ENCODE measurements at regions not wholly inside any gene's neighbourhood (a gene's known extent, or its start where the extent isn't known, plus 50 kb on each side); places are given as distances from the start of the nearest gene placed in this dataset.
A peak's percentile ranks its signal among the peaks of the same experiment; 100 is the strongest.

- no peaks in the 10 kb centered on the region for H3K4me1 ChIP-seq (ENCODE audit: control insufficient read depth, insufficient read depth, low read length)
- H3K27me3 ChIP-seq (ENCODE audit: control insufficient read depth, insufficient read depth, low read length) = no peaks in the 10 kb centered on the region
- no peak for DNase-seq (ENCODE audit: low read depth in 4 of 6, low spot score in 6 of 6)
- no peak overlapping the region for H3K4me3 ChIP-seq (ENCODE audit: low read depth, low read length)
- H3K9me3 ChIP-seq (ENCODE audit: control insufficient read depth, insufficient read depth, low read length) = no peaks in the 10 kb centered on the region
- H3K36me3 ChIP-seq (ENCODE audit: control insufficient read depth, insufficient read depth, low read length) = no peaks in the 10 kb centered on the region
- H3K27ac ChIP-seq (ENCODE audit: low read depth, low read length) = no peak overlapping the region
These were observed 398.7 kb downstream of the DSEL start for GRCh38 chr18:67117804-67118203.

DNA sequence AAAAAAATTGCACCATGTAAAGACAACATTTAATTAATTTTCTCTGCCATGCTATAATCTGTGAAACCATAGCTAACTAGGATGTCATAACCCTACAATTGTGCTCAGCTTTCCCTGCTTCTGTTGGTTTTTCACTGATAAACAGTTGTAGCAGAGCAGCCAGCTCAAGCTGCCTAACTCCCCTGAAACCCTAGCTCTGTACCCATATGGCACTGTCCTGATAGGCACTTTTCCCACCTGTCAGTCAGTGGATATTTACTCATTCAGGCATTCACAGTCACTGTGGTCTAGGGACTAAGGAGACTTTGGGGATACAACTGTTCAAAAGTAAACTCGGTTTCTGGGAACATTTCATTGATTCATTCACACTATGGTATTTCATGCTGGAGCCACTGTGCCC lies 407.0 kb downstream of the DSEL start:
- Histone ChIP-seq H3K27me3 (ENCODE audit: control insufficient read depth, insufficient read depth, low read length) (no peaks in the 10 kb centered on the region), H3K36me3 (ENCODE audit: control insufficient read depth, insufficient read depth, low read length) (no peaks in the 10 kb centered on the region), H3K27ac (ENCODE audit: low read depth, low read length) (no peak overlapping the region), H3K4me3 (ENCODE audit: low read depth, low read length) (no peak overlapping the region), H3K9me3 (ENCODE audit: control insufficient read depth, insufficient read depth, low read length) (no peaks in the 10 kb centered on the region), H3K4me1 (ENCODE audit: control insufficient read depth, insufficient read depth, low read length) (no peaks in the 10 kb centered on the region)
- 100% methylated on average over 1 of the region's 1 CpG for WGBS (ENCODE audit: insufficient coverage)
- peak in 1 of 6 donors; percentile 31 for DNase-seq (ENCODE audit: low read depth in 4 of 6, low spot score in 6 of 6)

GRCh38 chr18:67108894-67109293 lies 407.6 kb downstream of the DSEL start:
- H3K9me3 ChIP-seq (ENCODE audit: control insufficient read depth, insufficient read depth, low read length) = no peaks in the 10 kb centered on the region
- no peaks in the 10 kb centered on the region for H3K36me3 ChIP-seq (ENCODE audit: control insufficient read depth, insufficient read depth, low read length)
- H3K4me3 ChIP-seq (ENCODE audit: low read depth, low read length) = no peak overlapping the region
- H3K4me1 ChIP-seq (ENCODE audit: control insufficient read depth, insufficient read depth, low read length) = no peaks in the 10 kb centered on the region
- no peak for DNase-seq (ENCODE audit: low read depth in 4 of 6, low spot score in 6 of 6)
- 60% methylated on average over 1 of the region's 3 CpGs for WGBS (ENCODE audit: insufficient coverage)
- H3K27ac ChIP-seq (ENCODE audit: low read depth, low read length) = no peak overlapping the region
- no peaks in the 10 kb centered on the region for H3K27me3 ChIP-seq (ENCODE audit: control insufficient read depth, insufficient read depth, low read length)

- no peak overlapping the region for H3K4me3 ChIP-seq (ENCODE audit: low read depth, low read length)
- H3K27ac ChIP-seq (ENCODE audit: low read depth, low read length) = no peak overlapping the region
- DNase-seq (ENCODE audit: low read depth in 4 of 6, low spot score in 6 of 6) = peak; percentile 15 to 79 (median 30)
- no peaks in the 10 kb centered on the region for H3K4me1 ChIP-seq (ENCODE audit: control insufficient read depth, insufficient read depth, low read length)
- WGBS (ENCODE audit: insufficient coverage) = 92% methylated on average over 2 of the region's 7 CpGs
- peaks cover 2% of the 10 kb centered on the region for H3K27me3 ChIP-seq (ENCODE audit: control insufficient read depth, insufficient read depth, low read length)
- no peaks in the 10 kb centered on the region for H3K9me3 ChIP-seq (ENCODE audit: control insufficient read depth, insufficient read depth, low read length)
- no peaks in the 10 kb centered on the region for H3K36me3 ChIP-seq (ENCODE audit: control insufficient read depth, insufficient read depth, low read length)
These were observed 411.7 kb downstream of the DSEL start for GRCh38 chr18:67104700-67105284.

- no peaks in the 10 kb centered on the region for H3K4me1 ChIP-seq (ENCODE audit: control insufficient read depth, insufficient read depth, low read length)
- DNase-seq (ENCODE audit: low read depth in 4 of 6, low spot score in 6 of 6) = no peak
- H3K36me3 ChIP-seq (ENCODE audit: control insufficient read depth, insufficient read depth, low read length) = no peaks in the 10 kb centered on the region
- no peaks in the 10 kb centered on the region for H3K27me3 ChIP-seq (ENCODE audit: control insufficient read depth, insufficient read depth, low read length)
- H3K27ac ChIP-seq (ENCODE audit: low read depth, low read length) = no peak overlapping the region
- no peaks in the 10 kb centered on the region for H3K9me3 ChIP-seq (ENCODE audit: control insufficient read depth, insufficient read depth, low read length)
- no CpG with 5 or more reads among the region's 2 CpGs for WGBS (ENCODE audit: insufficient coverage)
- no peak overlapping the region for H3K4me3 ChIP-seq (ENCODE audit: low read depth, low read length)
These were observed 422.4 kb downstream of the DSEL start for GRCh38 chr18:67094123-67094522.

- H3K27ac ChIP-seq (ENCODE audit: low read depth, low read length) = no peak overlapping the region
- H3K4me1 ChIP-seq (ENCODE audit: control insufficient read depth, insufficient read depth, low read length) = no peaks in the 10 kb centered on the region
- no peaks in the 10 kb centered on the region for H3K27me3 ChIP-seq (ENCODE audit: control insufficient read depth, insufficient read depth, low read length)
- WGBS (ENCODE audit: insufficient coverage) = no CpG with 5 or more reads among the region's 1 CpG
- no peak for DNase-seq (ENCODE audit: low read depth in 4 of 6, low spot score in 6 of 6)
- H3K9me3 ChIP-seq (ENCODE audit: control insufficient read depth, insufficient read depth, low read length) = no peaks in the 10 kb centered on the region
- H3K36me3 ChIP-seq (ENCODE audit: control insufficient read depth, insufficient read depth, low read length) = no peaks in the 10 kb centered on the region
- no peak overlapping the region for H3K4me3 ChIP-seq (ENCODE audit: low read depth, low read length)
These were observed 424.4 kb downstream of the DSEL start for GRCh38 chr18:67092141-67092540.

DNA sequence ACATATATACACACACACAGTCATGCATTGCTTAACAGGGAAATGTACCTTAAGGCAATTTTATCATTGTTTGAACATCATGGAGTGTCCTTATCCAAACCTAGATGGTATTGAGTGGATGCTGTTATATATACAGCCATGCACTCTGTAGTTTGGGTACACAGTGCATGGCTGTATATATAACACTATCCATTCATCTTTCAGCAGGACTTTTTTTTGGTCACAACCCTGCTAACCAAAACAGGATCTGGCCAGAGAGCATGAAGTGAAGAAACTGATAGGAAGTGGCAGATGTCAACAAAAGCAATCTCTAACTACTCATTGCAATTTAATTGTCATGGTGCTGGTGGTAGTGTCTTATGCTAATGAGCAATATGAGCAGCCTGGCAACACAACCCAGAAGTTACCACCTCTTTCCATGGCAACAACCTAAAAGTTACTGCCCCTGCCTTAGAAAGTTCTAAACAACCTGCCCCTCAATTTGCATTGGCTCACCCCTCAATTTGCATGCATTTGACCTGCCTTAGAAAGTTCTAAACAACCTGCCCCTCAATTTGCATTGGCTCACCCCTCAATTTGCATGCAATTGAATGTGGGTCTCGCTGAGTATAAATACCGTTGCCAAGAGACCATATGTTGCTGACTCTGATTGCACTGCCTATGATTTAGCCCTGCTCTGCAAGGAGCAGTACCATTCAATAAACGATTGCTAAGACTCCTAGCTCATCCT lies 434.9 kb downstream of the DSEL start:
- Histone ChIP-seq H3K27ac (ENCODE audit: low read depth, low read length) (no peak overlapping the region), H3K4me1 (ENCODE audit: control insufficient read depth, insufficient read depth, low read length) (no peaks in the 10 kb centered on the region), H3K9me3 (ENCODE audit: control insufficient read depth, insufficient read depth, low read length) (no peaks in the 10 kb centered on the region), H3K4me3 (ENCODE audit: low read depth, low read length) (no peak overlapping the region), H3K27me3 (ENCODE audit: control insufficient read depth, insufficient read depth, low read length) (no peaks in the 10 kb centered on the region), H3K36me3 (ENCODE audit: control insufficient read depth, insufficient read depth, low read length) (no peaks in the 10 kb centered on the region)
- DNase-seq (ENCODE audit: low read depth in 4 of 6, low spot score in 6 of 6) = peak in 2 of 6 donors; percentile 62 to 88
- 20% methylated on average over 3 of the region's 3 CpGs for WGBS (ENCODE audit: insufficient coverage)

- Histone ChIP-seq H3K27ac (ENCODE audit: low read depth, low read length) (no peak overlapping the region), H3K4me3 (ENCODE audit: low read depth, low read length) (no peak overlapping the region), H3K4me1 (ENCODE audit: control insufficient read depth, insufficient read depth, low read length) (no peaks in the 10 kb centered on the region), H3K36me3 (ENCODE audit: control insufficient read depth, insufficient read depth, low read length) (no peaks in the 10 kb centered on the region), H3K27me3 (ENCODE audit: control insufficient read depth, insufficient read depth, low read length) (no peaks in the 10 kb centered on the region), H3K9me3 (ENCODE audit: control insufficient read depth, insufficient read depth, low read length) (no peaks in the 10 kb centered on the region)
- 94% methylated on average over 3 of the region's 5 CpGs for WGBS (ENCODE audit: insufficient coverage)
- peak in 2 of 6 donors; percentile 15 to 79 for DNase-seq (ENCODE audit: low read depth in 4 of 6, low spot score in 6 of 6)
These were observed 435.9 kb downstream of the DSEL start for GRCh38 chr18:67080601-67081000.

DNA sequence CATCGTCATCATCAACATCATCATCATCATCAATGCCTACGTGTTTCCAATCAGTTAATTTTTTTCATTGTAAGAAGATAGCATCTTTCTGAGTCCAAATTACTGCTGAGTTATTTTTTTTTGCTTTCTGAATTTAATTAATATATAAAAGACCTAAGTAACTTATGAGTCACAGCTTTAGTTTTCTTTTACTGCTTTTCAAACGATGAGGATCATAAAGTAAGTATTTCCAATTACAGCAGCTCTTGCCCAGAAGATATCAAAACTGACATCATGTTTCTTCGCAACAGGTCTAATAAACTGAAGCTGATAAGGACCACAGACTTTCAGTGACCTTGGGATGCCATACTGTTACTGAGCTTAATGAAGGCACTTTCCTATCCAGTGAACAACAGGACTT lies 442.2 kb downstream of the DSEL start:
- Histone ChIP-seq H3K36me3 (ENCODE audit: control insufficient read depth, insufficient read depth, low read length) (no peaks in the 10 kb centered on the region), H3K4me1 (ENCODE audit: control insufficient read depth, insufficient read depth, low read length) (no peaks in the 10 kb centered on the region), H3K4me3 (ENCODE audit: low read depth, low read length) (no peak overlapping the region), H3K27me3 (ENCODE audit: control insufficient read depth, insufficient read depth, low read length) (no peaks in the 10 kb centered on the region), H3K9me3 (ENCODE audit: control insufficient read depth, insufficient read depth, low read length) (no peaks in the 10 kb centered on the region), H3K27ac (ENCODE audit: low read depth, low read length) (no peak overlapping the region)
- DNase-seq (ENCODE audit: low read depth in 4 of 6, low spot score in 6 of 6) = peak in 1 of 6 donors; percentile 17
- WGBS (ENCODE audit: insufficient coverage) = 100% methylated on average over 2 of the region's 4 CpGs

DNA sequence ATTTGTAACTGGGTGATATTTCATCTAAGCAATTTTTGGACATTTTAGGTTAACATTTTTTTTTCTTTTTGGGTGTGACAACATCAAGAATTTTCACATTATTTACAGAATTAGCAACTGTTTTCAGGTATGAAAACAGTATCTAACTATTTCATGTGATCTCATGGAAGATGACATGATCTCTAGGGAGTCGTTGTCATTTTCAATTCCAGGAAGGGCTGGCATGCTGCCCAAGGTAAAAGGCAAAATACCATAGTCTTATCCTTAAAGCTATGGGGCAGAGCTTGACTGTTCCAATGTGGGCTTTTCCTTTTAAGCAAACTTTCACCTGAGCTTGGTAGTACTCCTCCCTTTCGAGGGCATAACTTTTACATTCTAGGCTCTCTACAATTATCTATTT lies 443.7 kb downstream of the DSEL start:
- Histone ChIP-seq H3K27me3 (ENCODE audit: control insufficient read depth, insufficient read depth, low read length) (no peaks in the 10 kb centered on the region), H3K27ac (ENCODE audit: low read depth, low read length) (no peak overlapping the region)
- WGBS (ENCODE audit: insufficient coverage) = 100% methylated on average over 1 of the region's 2 CpGs

More for the DNA sequence above, 443.7 kb downstream of the DSEL start:
- Histone ChIP-seq H3K4me1 (ENCODE audit: control insufficient read depth, insufficient read depth, low read length) (no peaks in the 10 kb centered on the region), H3K4me3 (ENCODE audit: low read depth, low read length) (no peak overlapping the region), H3K36me3 (ENCODE audit: control insufficient read depth, insufficient read depth, low read length) (no peaks in the 10 kb centered on the region), H3K9me3 (ENCODE audit: control insufficient read depth, insufficient read depth, low read length) (no peaks in the 10 kb centered on the region)
- peak in 1 of 6 donors; percentile 4 for DNase-seq (ENCODE audit: low read depth in 4 of 6, low spot score in 6 of 6)

Data from spinal cord (tissue), 9 donors.